ENCODE measurements at regions not wholly inside any gene's neighbourhood (a gene's known extent, or its start where the extent isn't known, plus 50 kb on each side); places are given as distances from the start of the nearest gene placed in this dataset.

GRCh38 chr19:30161770-30162169 lies 210.4 kb upstream of the ZNF536 start:
- no peak for TF ChIP-seq CTCF (conservative IDR thresholded peaks at IDR 0.05; ENCODE audit: low read depth, low read length)
- TF ChIP-seq EZH2 (IDR thresholded peaks at IDR 0.05; ENCODE audit: borderline replicate concordance, low read depth, low read length, poor library complexity, severe bottlenecking): no peak
